GM12891 (cell line): ENCODE measurements at regions not wholly inside any gene's neighbourhood (a gene's known extent, or its start where the extent isn't known, plus 50 kb on each side); places are given as distances from the start of the nearest gene placed in this dataset.

Source experiments
- DNase-seq: peaks from one replicate; pipeline ENCODE4 v3.0.0; 2011; ENCODE audit warnings: low spot score; ENCODE audit not compliant: insufficient read length
- FAIRE-seq: peaks from 2 replicates; lab custom pipeline; 2011; peaks lifted over from hg19 to GRCh38; lab: Jason Lieb, UNC
- PAX5 ChIP-seq: IDR thresholded peaks from 2 replicates; pipeline ENCODE4 v1.6.1; 2011; ENCODE audit warnings: low read length, moderate library complexity, mild to moderate bottlenecking; ENCODE audit not compliant: insufficient read depth, severe bottlenecking
- POLR2A ChIP-seq: IDR thresholded peaks from 2 replicates; pipeline ENCODE4 v1.6.1; 2011; ENCODE audit warnings: low read depth, low read length, control low read depth
- POLR2AphosphoS5 ChIP-seq: IDR thresholded peaks from 2 replicates; pipeline ENCODE4 v1.6.1; 2011; ENCODE audit warnings: low read depth, low read length, control low read depth
- POU2F2 ChIP-seq: IDR thresholded peaks from 2 replicates; pipeline ENCODE4 v1.6.1; 2011; ENCODE audit warnings: low read depth, mild to moderate bottlenecking, control low read depth, low read length, moderate library complexity
- SPI1 ChIP-seq: IDR thresholded peaks from 2 replicates; pipeline ENCODE4 v1.6.1; 2011; ENCODE audit warnings: low read depth, low read length, control low read depth
- TAF1 ChIP-seq: IDR thresholded peaks from 2 replicates; pipeline ENCODE4 v1.6.1; 2011; ENCODE audit warnings: low read depth, low read length, control low read depth

- no peak for TF ChIP-seq POU2F2
- TF ChIP-seq POLR2A: no peak
- TF ChIP-seq SPI1: no peak
- no peak for TF ChIP-seq POLR2AphosphoS5
- no peak for TF ChIP-seq TAF1
- TF ChIP-seq PAX5: no peak
- DNase-seq (no peak), FAIRE-seq (no peak)
Observed at GRCh38 chr3:117304681-117305080, 595.1 kb downstream of the TUSC7 start.

GRCh38 chr3:117305681-117306080 lies 596.1 kb downstream of the TUSC7 start:
- TF ChIP-seq TAF1 (no peak), SPI1 (no peak), POLR2A (no peak), POLR2AphosphoS5 (no peak), POU2F2 (no peak), PAX5 (no peak)
- DNase-seq: no peak
- FAIRE-seq: no peak

- TF ChIP-seq SPI1 (no peak), POLR2AphosphoS5 (no peak), TAF1 (no peak), POLR2A (no peak)
- FAIRE-seq: no peak
- no peak for DNase-seq
Observed at GRCh38 chr3:117306299-117306698, 596.7 kb downstream of the TUSC7 start.

GRCh38 chr3:117308353-117308752 lies 598.8 kb downstream of the TUSC7 start:
- no peak for DNase-seq
- FAIRE-seq: no peak
- TF ChIP-seq TAF1: no peak
- no peak for TF ChIP-seq POU2F2
- no peak for TF ChIP-seq SPI1
- TF ChIP-seq POLR2A: no peak
- TF ChIP-seq POLR2AphosphoS5: no peak
- no peak for TF ChIP-seq PAX5

GRCh38 chr3:117308756-117309155 lies 599.2 kb downstream of the TUSC7 start:
- TF ChIP-seq PAX5: no peak
- no peak for TF ChIP-seq POLR2AphosphoS5
- no peak for TF ChIP-seq POLR2A
- no peak for TF ChIP-seq TAF1
- no peak for TF ChIP-seq POU2F2
- TF ChIP-seq SPI1: no peak
- no peak for FAIRE-seq
- no peak for DNase-seq

GRCh38 chr3:117310536-117310935 lies 601.0 kb downstream of the TUSC7 start:
- TF ChIP-seq POLR2AphosphoS5 (no peak), POLR2A (no peak), PAX5 (no peak), SPI1 (no peak), POU2F2 (no peak), TAF1 (no peak)
- no peak for DNase-seq
- FAIRE-seq: no peak

GRCh38 chr3:117314441-117315150 lies 605.0 kb downstream of the TUSC7 start:
- FAIRE-seq (no peak), DNase-seq (no peak)
- TF ChIP-seq POU2F2 (no peak), SPI1 (no peak), TAF1 (no peak)

- FAIRE-seq: no peak
Observed at GRCh38 chr3:117322866-117323265, 613.3 kb downstream of the TUSC7 start.

GRCh38 chr3:117346901-117347300 lies 637.3 kb downstream of the TUSC7 start:
- DNase-seq (no peak), FAIRE-seq (no peak)
- TF ChIP-seq POLR2AphosphoS5 (no peak), POU2F2 (no peak), PAX5 (no peak), POLR2A (no peak), SPI1 (no peak), TAF1 (no peak)

More at GRCh38 chr3:117322866-117323265, 613.3 kb downstream of the TUSC7 start:
- TF ChIP-seq POLR2A (no peak), PAX5 (no peak), POLR2AphosphoS5 (no peak), TAF1 (no peak), SPI1 (no peak), POU2F2 (no peak)
- DNase-seq: no peak

GRCh38 chr3:117348884-117349283 lies 639.3 kb downstream of the TUSC7 start:
- FAIRE-seq: no peak
- no peak for TF ChIP-seq POLR2AphosphoS5
- no peak for TF ChIP-seq TAF1
- no peak for TF ChIP-seq POU2F2
- TF ChIP-seq SPI1: no peak
- TF ChIP-seq POLR2A: no peak
- TF ChIP-seq PAX5: no peak
- DNase-seq: no peak
